Loucy (cell line): ENCODE measurements at regions not wholly inside any gene's neighbourhood (a gene's known extent, or its start where the extent isn't known, plus 50 kb on each side); places are given as distances from the start of the nearest gene placed in this dataset.

Source experiments
- H2AFZ ChIP-seq: fragments of 200-600 bp; sonication (generic); 2 replicates; pipeline ENCODE4 v1.6.0; 2016; ENCODE audit warnings: antibody characterized with exemption, mild to moderate bottlenecking, low read length, moderate library complexity
- H3F3A ChIP-seq: fragments of 200-600 bp; 2 replicates; pipeline ENCODE4 v1.6.0; 2016; ENCODE audit warnings: antibody characterized with exemption, low read depth, mild to moderate bottlenecking
- H3K27me3 ChIP-seq: fragments of 200-600 bp; sonication (generic); 2 replicates; pipeline ENCODE4 v1.6.1; 2014; ENCODE audit warnings: low read length, mild to moderate bottlenecking; ENCODE audit not compliant: insufficient read depth, poor library complexity, severe bottlenecking
- H3K36me3 ChIP-seq: fragments of 200-600 bp; sonication (generic); 2 replicates; pipeline ENCODE4 v1.6.1; 2016; ENCODE audit warnings: low read length; ENCODE audit not compliant: insufficient read depth
- H3K4me1 ChIP-seq: fragments of 200-600 bp; sonication (generic); 2 replicates; pipeline ENCODE4 v1.5.1; 2014; ENCODE audit warnings: low read length, mild to moderate bottlenecking; ENCODE audit not compliant: insufficient read depth, poor library complexity, severe bottlenecking
- H3K4me2 ChIP-seq: fragments of 200-600 bp; sonication (generic); 2 replicates; pipeline ENCODE4 v1.6.0; 2014; ENCODE audit warnings: antibody characterized with exemption, low read length, low read depth, mild to moderate bottlenecking; ENCODE audit not compliant: poor library complexity, severe bottlenecking
- H3K4me3 ChIP-seq: fragments of 200-600 bp; sonication (generic); 2 replicates; pipeline ENCODE4 v1.5.1; 2014; ENCODE audit warnings: low read length, mild to moderate bottlenecking, mixed read lengths; ENCODE audit not compliant: poor library complexity, severe bottlenecking
- H3K79me2 ChIP-seq: fragments of 200-600 bp; sonication (generic); 2 replicates; pipeline ENCODE4 v1.6.1; 2014; ENCODE audit warnings: low read length; ENCODE audit not compliant: insufficient read depth
- H3K9ac ChIP-seq: fragments of 200-600 bp; sonication (generic); 2 replicates; pipeline ENCODE4 v1.6.0; 2014; ENCODE audit warnings: mild to moderate bottlenecking, low read depth, low read length, moderate library complexity; ENCODE audit not compliant: poor library complexity, severe bottlenecking
- H3K9me2 ChIP-seq: fragments of 200-600 bp; sonication (generic); replicated peaks from 2 replicates; pipeline ENCODE4 v1.6.1; 2016; ENCODE audit warnings: low read depth, low read length, mixed read lengths
- H3K9me3 ChIP-seq: fragments of 200-600 bp; sonication (generic); 2 replicates; pipeline ENCODE4 v1.6.1; 2014; ENCODE audit warnings: mild to moderate bottlenecking, antibody characterized with exemption, low read length, low read depth; ENCODE audit not compliant: insufficient read depth
- H4K20me1 ChIP-seq: fragments of 200-600 bp; sonication (generic); 2 replicates; pipeline ENCODE4 v1.6.0; 2014; ENCODE audit warnings: antibody characterized with exemption, low read length, mild to moderate bottlenecking; ENCODE audit not compliant: insufficient read depth, poor library complexity, severe bottlenecking
- CTCF ChIP-seq: fragments of 200-600 bp; sonication (generic); conservative IDR thresholded peaks from 2 replicates; pipeline ENCODE4 v1.5.1; 2014; ENCODE audit warnings: mild to moderate bottlenecking, antibody characterized with exemption, low read length
- EZH2phosphoT487 ChIP-seq: fragments of 200-600 bp; IDR thresholded peaks from 2 replicates; pipeline ENCODE4 v1.6.1; 2018; ENCODE audit warnings: antibody characterized with exemption, mild to moderate bottlenecking, moderate library complexity, borderline replicate concordance

- Histone ChIP-seq H3K27me3 (no peaks in the 10 kb centered on the region), H3K79me2 (no peaks in the 10 kb centered on the region), H3K9me3 (peaks cover 10% of the 10 kb centered on the region; the same call in 1 of the 2 replicates), H3K9ac (no peak overlapping the region), H3K4me2 (no peak overlapping the region), H2AFZ (no peak overlapping the region), H3K4me3 (no peak overlapping the region), H4K20me1 (no peaks in the 10 kb centered on the region), H3F3A (no peaks in the 10 kb centered on the region), H3K4me1 (no peaks in the 10 kb centered on the region), H3K9me2 (no peaks in the 10 kb centered on the region), H3K36me3 (no peaks in the 10 kb centered on the region; the same call in 1 of the 2 replicates)
- no peak for TF ChIP-seq CTCF
- TF ChIP-seq EZH2phosphoT487, result no peak
Measured at GRCh38 chr20:60090631-60091030, 132.4 kb downstream of the CDH26 start.

- H2AFZ ChIP-seq, result no peak overlapping the region
- H3K4me1 ChIP-seq, result no peaks in the 10 kb centered on the region
- no peaks in the 10 kb centered on the region for H4K20me1 ChIP-seq
- no peaks in the 10 kb centered on the region for H3F3A ChIP-seq
- H3K4me3 ChIP-seq, result no peak overlapping the region
- H3K9ac ChIP-seq, result no peak overlapping the region
- no peaks in the 10 kb centered on the region for H3K9me2 ChIP-seq
- H3K4me2 ChIP-seq, result no peak overlapping the region
- no peaks in the 10 kb centered on the region for H3K27me3 ChIP-seq
- no peak for TF ChIP-seq EZH2phosphoT487
- no peak for TF ChIP-seq CTCF
- H3K79me2 ChIP-seq, result no peaks in the 10 kb centered on the region
- peaks cover 10% of the 10 kb centered on the region; the same call in 1 of the 2 replicates for H3K9me3 ChIP-seq
- no peaks in the 10 kb centered on the region; the same call in 1 of the 2 replicates for H3K36me3 ChIP-seq
Measured at GRCh38 chr20:60091305-60091704, 133.1 kb downstream of the CDH26 start.

- Histone ChIP-seq H3K4me3 (no peak overlapping the region), H4K20me1 (no peaks in the 10 kb centered on the region), H3K4me1 (no peaks in the 10 kb centered on the region), H3K4me2 (no peak overlapping the region), H3K9ac (no peak overlapping the region), H3K27me3 (no peaks in the 10 kb centered on the region), H3K9me2 (no peaks in the 10 kb centered on the region), H2AFZ (no peak overlapping the region), H3K9me3 (peaks cover 10% of the 10 kb centered on the region; the same call in 1 of the 2 replicates), H3K36me3 (no peaks in the 10 kb centered on the region; the same call in 1 of the 2 replicates), H3F3A (no peaks in the 10 kb centered on the region), H3K79me2 (no peaks in the 10 kb centered on the region)
- TF ChIP-seq CTCF, result no peak
- TF ChIP-seq EZH2phosphoT487, result no peak
Measured at GRCh38 chr20:60091861-60092260, 133.6 kb downstream of the CDH26 start.
